IPS-20b (cell line): ENCODE measurements at regions not wholly inside any gene's neighbourhood (a gene's known extent, or its start where the extent isn't known, plus 50 kb on each side); places are given as distances from the start of the nearest gene placed in this dataset.

Experiments
- H3K27ac ChIP-seq: one replicate; pipeline ENCODE4 v1.5.1; 2013; ENCODE audit warnings: low read length
- H3K27me3 ChIP-seq: 2 replicates; pipeline ENCODE4 v1.6.1; 2013; ENCODE audit warnings: mild to moderate bottlenecking, low read length, inconsistent platforms; ENCODE audit not compliant: insufficient read depth
- H3K36me3 ChIP-seq: 2 replicates; pipeline ENCODE4 v1.6.1; 2013; ENCODE audit warnings: low read depth, mild to moderate bottlenecking, inconsistent platforms, low read length, moderate library complexity; ENCODE audit not compliant: insufficient read depth
- H3K4me1 ChIP-seq: 2 replicates; pipeline ENCODE4 v1.6.1; 2013; ENCODE audit warnings: mild to moderate bottlenecking, control low read depth, inconsistent platforms, low read length, moderate library complexity; ENCODE audit not compliant: insufficient read depth
- H3K4me3 ChIP-seq: 2 replicates; pipeline ENCODE4 v1.5.1; 2013; ENCODE audit warnings: mild to moderate bottlenecking, low read length, inconsistent platforms
- H3K9ac ChIP-seq: 2 replicates; pipeline ENCODE4 v1.6.1; 2013; ENCODE audit warnings: low read depth, mild to moderate bottlenecking, inconsistent platforms, low read length, moderate library complexity
- H3K9me3 ChIP-seq: 2 replicates; pipeline ENCODE4 v1.6.1; 2013; ENCODE audit warnings: mild to moderate bottlenecking, low read depth, low read length, inconsistent platforms; ENCODE audit not compliant: insufficient read depth

- Histone ChIP-seq H3K36me3 (no peaks in the 10 kb centered on the region), H3K9me3 (no peaks in the 10 kb centered on the region), H3K9ac (no peak overlapping the region), H3K27me3 (no peaks in the 10 kb centered on the region), H3K4me3 (no peak overlapping the region), H3K4me1 (no peaks in the 10 kb centered on the region), H3K27ac (no peak overlapping the region)
These were observed 349.6 kb upstream of the SLC30A5 start for GRCh38 chr5:68744206-68744605.

- H3K36me3 ChIP-seq, result no peaks in the 10 kb centered on the region
- H3K27me3 ChIP-seq, result no peaks in the 10 kb centered on the region
- H3K9me3 ChIP-seq, result no peaks in the 10 kb centered on the region
- H3K27ac ChIP-seq, result no peak overlapping the region
- no peak overlapping the region for H3K4me3 ChIP-seq
- no peaks in the 10 kb centered on the region for H3K4me1 ChIP-seq
- no peak overlapping the region for H3K9ac ChIP-seq
These were observed 348.4 kb upstream of the SLC30A5 start for GRCh38 chr5:68745448-68745847.

DNA sequence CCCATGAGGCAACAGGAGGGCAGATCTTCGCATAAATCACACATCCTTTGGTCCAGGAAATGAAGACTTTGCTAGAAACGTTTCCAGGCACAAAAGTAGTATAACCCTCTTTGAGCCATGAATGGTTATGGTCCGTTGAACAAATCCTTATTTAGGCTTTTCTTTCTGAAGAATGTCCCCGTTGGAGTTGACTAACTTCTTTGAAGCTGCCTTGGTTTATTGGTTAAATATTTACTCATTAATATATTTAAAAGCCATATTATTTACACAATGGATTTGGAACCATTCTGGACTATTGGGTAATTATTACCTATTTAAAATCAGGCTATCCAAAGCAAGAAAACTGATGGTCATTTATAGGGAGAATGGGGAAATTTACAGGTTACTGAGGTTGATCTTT, 347.6 kb upstream of the SLC30A5 start:
- no peaks in the 10 kb centered on the region for H3K4me1 ChIP-seq
- H3K4me3 ChIP-seq, result no peak overlapping the region
- no peaks in the 10 kb centered on the region for H3K9me3 ChIP-seq
- no peaks in the 10 kb centered on the region for H3K27me3 ChIP-seq
- H3K36me3 ChIP-seq, result no peaks in the 10 kb centered on the region
- no peak overlapping the region for H3K9ac ChIP-seq
- H3K27ac ChIP-seq, result no peak overlapping the region

GRCh38 chr5:68746643-68747420, 347.0 kb upstream of the SLC30A5 start:
- Histone ChIP-seq H3K27me3 (no peaks in the 10 kb centered on the region), H3K9me3 (no peaks in the 10 kb centered on the region), H3K27ac (no peak overlapping the region), H3K36me3 (no peaks in the 10 kb centered on the region), H3K9ac (no peak overlapping the region), H3K4me1 (no peaks in the 10 kb centered on the region), H3K4me3 (no peak overlapping the region)

- H3K4me3 ChIP-seq, result no peak overlapping the region
- H3K4me1 ChIP-seq, result no peaks in the 10 kb centered on the region
- no peaks in the 10 kb centered on the region for H3K36me3 ChIP-seq
- H3K9me3 ChIP-seq, result no peaks in the 10 kb centered on the region
- H3K27me3 ChIP-seq, result no peaks in the 10 kb centered on the region
- no peak overlapping the region for H3K27ac ChIP-seq
- no peak overlapping the region for H3K9ac ChIP-seq
These were observed 346.3 kb upstream of the SLC30A5 start for GRCh38 chr5:68747521-68747920.

DNA sequence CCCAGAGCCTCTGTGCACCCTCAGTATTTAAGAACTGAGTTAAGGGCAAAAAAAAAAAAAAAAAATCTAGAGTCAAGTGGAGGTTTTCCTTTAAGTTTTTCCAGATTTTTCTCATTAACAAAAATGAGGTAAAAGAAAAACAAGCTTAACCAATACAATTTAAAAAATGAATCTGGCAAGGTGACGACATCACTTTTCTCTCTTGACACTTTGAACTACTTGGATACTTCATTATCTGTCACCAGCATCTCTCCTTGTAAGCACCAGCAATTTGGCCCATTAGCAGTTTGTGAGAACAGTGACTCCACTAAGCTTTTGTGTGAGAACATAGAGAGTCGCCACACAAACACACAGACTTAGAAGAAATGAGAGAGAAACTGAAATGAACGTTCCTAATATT, 345.7 kb upstream of the SLC30A5 start:
- H3K4me1 ChIP-seq, result no peaks in the 10 kb centered on the region
- no peaks in the 10 kb centered on the region for H3K27me3 ChIP-seq
- H3K36me3 ChIP-seq, result no peaks in the 10 kb centered on the region
- no peaks in the 10 kb centered on the region for H3K9me3 ChIP-seq
- H3K4me3 ChIP-seq, result no peak overlapping the region
- H3K27ac ChIP-seq, result no peak overlapping the region
- H3K9ac ChIP-seq, result no peak overlapping the region

DNA sequence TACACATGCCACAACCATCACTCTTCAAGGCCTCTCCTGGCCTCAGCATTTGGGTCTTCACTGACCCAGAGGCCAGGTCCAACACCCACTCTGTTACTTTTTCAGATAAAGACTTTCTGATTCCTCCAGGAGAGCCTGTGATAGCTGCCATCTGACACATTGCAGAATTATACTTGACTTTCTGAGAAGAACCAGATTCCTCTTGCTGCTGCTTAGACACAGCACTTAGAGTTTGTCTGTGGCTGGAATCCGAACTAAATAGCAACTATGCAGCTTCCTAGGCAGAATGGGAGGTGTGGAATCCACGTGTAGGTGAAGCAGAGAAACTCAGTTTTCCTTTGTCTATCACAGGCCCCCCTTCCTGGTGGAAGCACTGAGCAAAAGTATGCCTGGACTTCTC, 344.7 kb upstream of the SLC30A5 start:
- Histone ChIP-seq H3K4me1 (no peaks in the 10 kb centered on the region), H3K9me3 (no peaks in the 10 kb centered on the region), H3K27me3 (no peaks in the 10 kb centered on the region), H3K9ac (no peak overlapping the region), H3K27ac (no peak overlapping the region), H3K36me3 (no peaks in the 10 kb centered on the region), H3K4me3 (no peak overlapping the region)

DNA sequence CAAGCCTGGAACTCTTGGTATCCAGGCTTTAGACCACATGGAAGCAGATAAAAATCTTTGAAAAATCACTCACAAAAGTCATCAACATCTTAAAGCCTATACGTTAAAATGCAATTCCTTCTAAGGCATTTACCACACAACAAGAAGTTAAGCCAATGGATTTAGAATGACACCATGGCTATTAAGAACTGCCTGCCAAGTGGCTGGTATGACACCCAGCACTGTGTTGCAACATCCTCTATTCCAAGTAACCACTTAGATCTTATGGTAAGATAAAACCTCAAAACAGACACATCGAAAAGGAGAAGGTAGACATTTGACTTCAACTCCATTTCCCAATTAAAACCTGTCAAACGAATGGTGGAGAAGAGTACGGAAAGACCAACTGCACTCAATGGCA, 344.2 kb upstream of the SLC30A5 start:
- H3K27me3 ChIP-seq, result no peaks in the 10 kb centered on the region
- H3K4me3 ChIP-seq, result no peak overlapping the region
- H3K36me3 ChIP-seq, result no peaks in the 10 kb centered on the region
- H3K27ac ChIP-seq, result no peak overlapping the region
- no peak overlapping the region for H3K9ac ChIP-seq
- no peaks in the 10 kb centered on the region for H3K4me1 ChIP-seq
- H3K9me3 ChIP-seq, result no peaks in the 10 kb centered on the region

GRCh38 chr5:68751661-68752060, 342.2 kb upstream of the SLC30A5 start:
- Histone ChIP-seq H3K27me3 (no peaks in the 10 kb centered on the region), H3K9ac (no peak overlapping the region), H3K9me3 (no peaks in the 10 kb centered on the region), H3K4me3 (no peak overlapping the region), H3K36me3 (no peaks in the 10 kb centered on the region), H3K4me1 (no peaks in the 10 kb centered on the region), H3K27ac (no peak overlapping the region)

DNA sequence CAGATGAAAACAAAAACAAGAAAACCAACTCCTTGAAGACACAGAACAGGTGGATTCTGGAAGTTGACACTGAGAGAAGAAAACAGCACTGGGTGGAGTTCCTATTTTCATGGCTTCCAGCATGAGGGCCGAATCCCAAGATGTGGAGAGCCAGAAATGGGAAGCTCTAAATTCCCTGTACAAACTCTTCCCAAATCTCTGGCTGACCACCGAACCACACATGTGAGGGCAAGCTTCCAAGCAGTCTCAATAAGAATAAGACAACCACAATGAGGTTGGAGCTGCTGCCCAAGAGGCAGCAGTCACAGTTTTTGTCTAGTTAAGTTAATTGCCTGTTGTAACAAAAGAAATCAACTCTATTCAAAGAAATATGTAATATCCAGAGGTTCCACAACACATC, 339.3 kb upstream of the SLC30A5 start:
- no peaks in the 10 kb centered on the region for H3K4me1 ChIP-seq

DNA sequence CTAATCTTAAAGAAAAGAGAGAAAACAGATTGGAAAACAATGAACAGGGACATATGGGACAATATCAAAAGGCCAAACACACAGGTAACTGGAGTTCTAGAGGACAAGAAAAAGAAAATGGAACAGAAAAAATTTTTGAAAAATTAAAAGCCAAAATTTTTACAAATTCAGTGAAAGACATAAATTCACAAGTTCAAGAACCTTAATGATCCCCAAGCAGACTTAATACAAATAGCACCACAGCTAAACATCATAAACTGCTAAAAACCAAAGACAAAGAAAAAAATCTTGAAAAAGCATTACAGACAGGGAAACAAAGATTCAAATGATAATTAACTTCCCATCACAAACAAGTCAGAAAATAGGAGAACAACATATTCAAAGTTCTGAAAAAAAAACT, 338.5 kb upstream of the SLC30A5 start:
- H3K27ac ChIP-seq, result no peak overlapping the region
- no peak overlapping the region for H3K9ac ChIP-seq
- H3K36me3 ChIP-seq, result no peaks in the 10 kb centered on the region
- no peaks in the 10 kb centered on the region for H3K9me3 ChIP-seq
- H3K27me3 ChIP-seq, result no peaks in the 10 kb centered on the region
- H3K4me3 ChIP-seq, result no peak overlapping the region
- H3K4me1 ChIP-seq, result no peaks in the 10 kb centered on the region

More for the DNA sequence above, 339.3 kb upstream of the SLC30A5 start:
- no peaks in the 10 kb centered on the region for H3K9me3 ChIP-seq
- no peak overlapping the region for H3K4me3 ChIP-seq
- H3K27ac ChIP-seq, result no peak overlapping the region
- H3K36me3 ChIP-seq, result no peaks in the 10 kb centered on the region
- no peak overlapping the region for H3K9ac ChIP-seq
- H3K27me3 ChIP-seq, result no peaks in the 10 kb centered on the region

DNA sequence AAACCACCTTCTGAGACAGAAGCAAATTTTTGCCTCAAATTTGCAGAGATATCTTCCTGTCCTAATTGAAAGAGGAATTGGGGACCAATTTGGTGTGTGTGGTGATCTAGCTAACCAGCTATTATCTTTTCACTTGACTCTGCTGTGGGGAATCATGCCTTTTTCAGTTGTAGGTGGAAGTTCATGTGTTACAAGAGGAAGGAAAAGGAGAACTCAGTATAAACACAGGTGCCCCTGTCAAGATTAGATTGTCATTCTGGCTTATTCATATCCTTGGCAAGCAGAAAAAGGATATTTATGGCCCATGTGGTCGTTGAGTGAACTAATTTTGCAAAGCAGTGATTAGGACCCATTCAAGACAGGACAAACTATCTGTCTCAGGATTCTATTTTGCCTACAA, 336.8 kb upstream of the SLC30A5 start:
- Histone ChIP-seq H3K9me3 (no peaks in the 10 kb centered on the region), H3K27ac (no peak overlapping the region), H3K9ac (no peak overlapping the region), H3K36me3 (no peaks in the 10 kb centered on the region), H3K27me3 (no peaks in the 10 kb centered on the region), H3K4me3 (no peak overlapping the region), H3K4me1 (no peaks in the 10 kb centered on the region)
